Suprapubic skin (tissue), 4 donors: ENCODE measurements at regions not wholly inside any gene's neighbourhood (a gene's known extent, or its start where the extent isn't known, plus 50 kb on each side); places are given as distances from the start of the nearest gene placed in this dataset.

ENCODE experiments used
- DNase-seq, 2 donors: peaks; one replicate each; pipeline ENCODE4 v3.0.0-alpha.2; 2019; ENCODE audit warnings: low spot score in 2 of 2
- H3K27ac ChIP-seq: fragments of 200-600 bp; sonication (generic); one replicate; pipeline ENCODE4 v1.5.1; 2019
- H3K27me3 ChIP-seq: fragments of 200-600 bp; sonication (generic); one replicate; pipeline ENCODE4 v1.5.1; 2019
- H3K36me3 ChIP-seq: fragments of 200-600 bp; sonication (generic); one replicate; pipeline ENCODE4 v1.5.1; 2019
- H3K4me1 ChIP-seq: fragments of 200-600 bp; sonication (generic); one replicate; pipeline ENCODE4 v1.5.1; 2019
- H3K4me3 ChIP-seq: fragments of 200-600 bp; sonication (generic); one replicate; pipeline ENCODE4 v1.5.1; 2019; ENCODE audit warnings: mild to moderate bottlenecking
- H3K9me3 ChIP-seq: fragments of 200-600 bp; sonication (generic); one replicate; pipeline ENCODE4 v1.5.1; 2019
- CTCF ChIP-seq, 2 donors: fragments of 200-600 bp in 1 of 2; fragments of 450-650 bp in 1 of 2; sonication (generic) in 1 of 2; IDR thresholded peaks; one replicate each; pipeline ENCODE4 v1.5.1; 2016 to 2019; ENCODE audit warnings: antibody characterized with exemption in 2 of 2, mild to moderate bottlenecking in 1 of 2, moderate library complexity in 1 of 2
- EP300 ChIP-seq: sonication (generic); formaldehyde crosslinking; IDR thresholded peaks from one replicate; pipeline ENCODE4 v1.6.1; 2017; ENCODE audit warnings: antibody characterized with exemption
- POLR2A ChIP-seq, 2 donors: fragments of 450-650 bp; IDR thresholded peaks; one replicate each; pipeline ENCODE4 v1.6.1; 2017; ENCODE audit warnings: antibody characterized with exemption in 2 of 2, mild to moderate bottlenecking in 2 of 2, moderate library complexity in 2 of 2
- POLR2AphosphoS5 ChIP-seq, 3 donors: sonication (generic); formaldehyde crosslinking; IDR thresholded peaks; one replicate each; pipeline ENCODE4 v1.6.1; 2017; ENCODE audit warnings: antibody characterized with exemption in 3 of 3
- WGBS: methylation state at CpG from one replicate; pipeline ENCODE4 v1.1.5; 2018; 5-methylcytosine and 5-hydroxymethylcytosine counted together

- H3K4me1 ChIP-seq, result peaks cover 7% of the 10 kb centered on the region
- no peaks in the 10 kb centered on the region for H3K36me3 ChIP-seq
- no peak overlapping the region for H3K27ac ChIP-seq
- WGBS, result 52% methylated on average over 2 of the region's 2 CpGs
- H3K4me3 ChIP-seq, result no peak overlapping the region
- no peak for TF ChIP-seq EP300
- TF ChIP-seq POLR2A (IDR thresholded peaks at IDR 0.05), result no peak
- TF ChIP-seq CTCF (IDR thresholded peaks at IDR 0.05), result no peak
- no peak for TF ChIP-seq POLR2AphosphoS5 (IDR thresholded peaks at IDR 0.05)
- no peaks in the 10 kb centered on the region for H3K27me3 ChIP-seq
- H3K9me3 ChIP-seq, result no peaks in the 10 kb centered on the region
- DNase-seq, result no peak
These were observed 80.4 kb downstream of the EDNRB start for GRCh38 chr13:77838271-77838670.

GRCh38 chr13:77836423-77836822 lies 82.2 kb downstream of the EDNRB start:
- peaks cover 11% of the 10 kb centered on the region for H3K4me1 ChIP-seq
- TF ChIP-seq POLR2A (IDR thresholded peaks at IDR 0.05) (no peak), POLR2AphosphoS5 (IDR thresholded peaks at IDR 0.05) (no peak), CTCF (IDR thresholded peaks at IDR 0.05) (no peak), EP300 (no peak)
- H3K36me3 ChIP-seq, result no peaks in the 10 kb centered on the region
- no peak for DNase-seq
- no peak overlapping the region for H3K27ac ChIP-seq
- no peaks in the 10 kb centered on the region for H3K9me3 ChIP-seq
- no peaks in the 10 kb centered on the region for H3K27me3 ChIP-seq
- 77% methylated on average over 3 of the region's 3 CpGs for WGBS
- no peak overlapping the region for H3K4me3 ChIP-seq

- Histone ChIP-seq H3K27ac (peak overlapping the region; percentile 15), H3K4me1 (peaks cover 11% of the 10 kb centered on the region), H3K9me3 (no peaks in the 10 kb centered on the region), H3K4me3 (no peak overlapping the region), H3K27me3 (no peaks in the 10 kb centered on the region), H3K36me3 (no peaks in the 10 kb centered on the region)
- no peak for DNase-seq
- TF ChIP-seq EP300, result no peak
- no peak for TF ChIP-seq POLR2A (IDR thresholded peaks at IDR 0.05)
- 34% methylated on average over 2 of the region's 2 CpGs for WGBS
These were observed 85.2 kb downstream of the EDNRB start for GRCh38 chr13:77833331-77833863.

- 92% methylated on average over 2 of the region's 2 CpGs for WGBS
- H3K27ac ChIP-seq, result no peak overlapping the region
These were observed 86.1 kb downstream of the EDNRB start for GRCh38 chr13:77832339-77833100.

GRCh38 chr13:77831866-77832265 lies 86.8 kb downstream of the EDNRB start:
- Histone ChIP-seq H3K4me3 (no peak overlapping the region), H3K4me1 (peaks cover 11% of the 10 kb centered on the region), H3K36me3 (no peaks in the 10 kb centered on the region), H3K9me3 (no peaks in the 10 kb centered on the region), H3K27me3 (no peaks in the 10 kb centered on the region), H3K27ac (no peak overlapping the region)
- 86% methylated on average over 5 of the region's 5 CpGs for WGBS
- no peak for DNase-seq
- no peak for TF ChIP-seq EP300
- no peak for TF ChIP-seq POLR2A (IDR thresholded peaks at IDR 0.05)
- TF ChIP-seq POLR2AphosphoS5 (IDR thresholded peaks at IDR 0.05), result no peak
- no peak for TF ChIP-seq CTCF (IDR thresholded peaks at IDR 0.05)

More at GRCh38 chr13:77832339-77833100, 86.1 kb downstream of the EDNRB start:
- TF ChIP-seq EP300 (no peak), POLR2A (IDR thresholded peaks at IDR 0.05) (no peak), POLR2AphosphoS5 (IDR thresholded peaks at IDR 0.05) (no peak), CTCF (IDR thresholded peaks at IDR 0.05) (no peak)
- H3K27me3 ChIP-seq, result no peaks in the 10 kb centered on the region
- no peaks in the 10 kb centered on the region for H3K9me3 ChIP-seq
- peaks cover 11% of the 10 kb centered on the region for H3K4me1 ChIP-seq
- DNase-seq, result no peak
- no peaks in the 10 kb centered on the region for H3K36me3 ChIP-seq
- no peak overlapping the region for H3K4me3 ChIP-seq
